OCI-LY3 (cell line): ENCODE measurements at regions not wholly inside any gene's neighbourhood (a gene's known extent, or its start where the extent isn't known, plus 50 kb on each side); places are given as distances from the start of the nearest gene placed in this dataset.

ENCODE experiments used
- EZH2phosphoT487 ChIP-seq: fragments of 200-600 bp; shearing (Covaris generic); IDR thresholded peaks from 2 replicates; pipeline ENCODE4 v1.6.1; 2018; ENCODE audit warnings: antibody characterized with exemption, mixed run types, low read depth
- TF ChIP-seq, protein P1 (sequence below): fragments of 200-600, 300-600 bp; sonication (generic); IDR thresholded peaks from 2 replicates; pipeline ENCODE4 v1.5.1; 2014; ENCODE audit warnings: antibody characterized with exemption, low read length, low read depth

DNA sequence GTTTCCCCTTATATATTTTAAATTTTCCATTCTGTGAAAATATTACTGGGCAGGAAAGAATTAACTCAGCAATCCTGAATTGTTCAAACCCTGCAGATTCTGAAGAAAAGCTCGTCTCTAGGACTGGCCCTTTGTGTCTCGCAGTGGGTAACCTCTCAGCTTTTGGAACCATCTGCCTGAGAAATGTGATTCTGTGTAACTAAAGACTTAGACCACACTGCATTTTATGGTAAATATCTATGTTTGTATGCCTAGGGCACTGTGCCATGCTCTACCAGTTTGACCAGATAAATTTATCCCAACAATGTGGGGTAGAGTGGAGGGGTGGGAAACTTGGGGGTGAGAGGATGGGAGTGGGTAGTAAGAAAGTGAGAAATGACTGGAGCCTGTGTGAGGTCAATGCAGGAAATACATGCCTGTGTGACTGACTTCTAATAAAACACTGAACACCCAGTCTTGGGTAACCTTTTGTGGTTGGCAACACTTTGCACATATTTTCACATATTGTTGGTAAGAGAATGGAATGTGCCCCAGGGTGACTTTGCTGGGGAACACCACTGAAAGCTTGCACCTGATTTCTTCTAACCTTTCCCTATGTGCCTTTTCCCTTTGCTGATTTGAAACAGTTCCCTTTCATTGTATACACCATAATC lies 1181.9 kb downstream of the OLFM4 start:
- TF ChIP-seq, protein P1, sequence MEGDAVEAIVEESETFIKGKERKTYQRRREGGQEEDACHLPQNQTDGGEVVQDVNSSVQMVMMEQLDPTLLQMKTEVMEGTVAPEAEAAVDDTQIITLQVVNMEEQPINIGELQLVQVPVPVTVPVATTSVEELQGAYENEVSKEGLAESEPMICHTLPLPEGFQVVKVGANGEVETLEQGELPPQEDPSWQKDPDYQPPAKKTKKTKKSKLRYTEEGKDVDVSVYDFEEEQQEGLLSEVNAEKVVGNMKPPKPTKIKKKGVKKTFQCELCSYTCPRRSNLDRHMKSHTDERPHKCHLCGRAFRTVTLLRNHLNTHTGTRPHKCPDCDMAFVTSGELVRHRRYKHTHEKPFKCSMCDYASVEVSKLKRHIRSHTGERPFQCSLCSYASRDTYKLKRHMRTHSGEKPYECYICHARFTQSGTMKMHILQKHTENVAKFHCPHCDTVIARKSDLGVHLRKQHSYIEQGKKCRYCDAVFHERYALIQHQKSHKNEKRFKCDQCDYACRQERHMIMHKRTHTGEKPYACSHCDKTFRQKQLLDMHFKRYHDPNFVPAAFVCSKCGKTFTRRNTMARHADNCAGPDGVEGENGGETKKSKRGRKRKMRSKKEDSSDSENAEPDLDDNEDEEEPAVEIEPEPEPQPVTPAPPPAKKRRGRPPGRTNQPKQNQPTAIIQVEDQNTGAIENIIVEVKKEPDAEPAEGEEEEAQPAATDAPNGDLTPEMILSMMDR, result no peak
- TF ChIP-seq EZH2phosphoT487, result no peak
